Gastroesophageal sphincter (tissue), 4 donors: ENCODE measurements at regions not wholly inside any gene's neighbourhood (a gene's known extent, or its start where the extent isn't known, plus 50 kb on each side); places are given as distances from the start of the nearest gene placed in this dataset.

Source experiments
- ATAC-seq: fragments of 150-250 bp; one replicate; pipeline ENCODE4 v1.9.1; 2016; ENCODE audit warnings: mild to moderate bottlenecking, moderate library complexity
- H3K27ac ChIP-seq, 4 donors: fragments of 200-600 bp; sonication (generic) in 3 of 4; 1 replicate in 3 of 4; 2 replicates in 1 of 4; pipeline ENCODE4 v1.5.1; 2016 to 2019
- H3K27me3 ChIP-seq: fragments of 200-600 bp; sonication (generic); one replicate; pipeline ENCODE4 v1.5.1; 2019
- H3K36me3 ChIP-seq, 2 donors: fragments of 200-600 bp; sonication (generic); one replicate each; pipeline ENCODE4 v1.5.1; 2019; ENCODE audit warnings: control low read depth in 1 of 2
- H3K4me1 ChIP-seq, 3 donors: fragments of 200-600 bp; sonication (generic); 1 replicate in 2 of 3; 2 replicates in 1 of 3; pipeline ENCODE4 v1.5.1; 2016 to 2019; ENCODE audit warnings: control low read depth in 2 of 3
- H3K4me3 ChIP-seq, 2 donors: fragments of 200-600 bp; sonication (generic); one replicate each; pipeline ENCODE4 v1.5.1; 2019; ENCODE audit warnings: mild to moderate bottlenecking in 1 of 2, moderate library complexity in 1 of 2
- H3K9me3 ChIP-seq, 3 donors: fragments of 200-600 bp; sonication (generic); one replicate each; pipeline ENCODE4 v1.5.1; 2017 to 2019; ENCODE audit warnings: control low read depth in 2 of 3
- CTCF ChIP-seq, 4 experiments: fragments of 200-600 bp in 2 of 4; fragments of 450-650 bp in 2 of 4; sonication (generic) in 1 of 4; IDR thresholded peaks; one replicate each; pipeline ENCODE4 v1.5.1; 2017 to 2019; ENCODE audit warnings: antibody characterized with exemption in 4 of 4, mild to moderate bottlenecking in 2 of 4, moderate library complexity in 2 of 4
- EP300 ChIP-seq: sonication (generic); formaldehyde crosslinking; IDR thresholded peaks from one replicate; pipeline ENCODE4 v1.6.1; 2017; ENCODE audit warnings: antibody characterized with exemption, mild to moderate bottlenecking
- POLR2A ChIP-seq, 2 donors: fragments of 450-650 bp; IDR thresholded peaks; one replicate each; pipeline ENCODE4 v1.6.1; 2017; ENCODE audit warnings: antibody characterized with exemption in 2 of 2, mild to moderate bottlenecking in 2 of 2, moderate library complexity in 1 of 2
- POLR2AphosphoS5 ChIP-seq: sonication (generic); formaldehyde crosslinking; IDR thresholded peaks from one replicate; pipeline ENCODE4 v1.6.1; 2017; ENCODE audit warnings: antibody characterized with exemption
- WGBS, 2 donors: methylation state at CpG; one replicate each; pipeline ENCODE4 v1.1.5; 2018; ENCODE audit warnings: low coverage in 1 of 2; 5-methylcytosine and 5-hydroxymethylcytosine counted together

- H3K4me3 ChIP-seq = no peak overlapping the region
- H3K27ac ChIP-seq = no peak overlapping the region
- H3K27me3 ChIP-seq = no peaks in the 10 kb centered on the region
- no peaks in the 10 kb centered on the region for H3K4me1 ChIP-seq
- no peaks in the 10 kb centered on the region for H3K36me3 ChIP-seq
- peaks cover 0 to 8% (median 0%) of the 10 kb centered on the region in 3 donors for H3K9me3 ChIP-seq
- 55 to 92% methylated on average over 2 of the region's 2 CpGs for WGBS, 2 donors
- no peak for ATAC-seq
- no peak for TF ChIP-seq POLR2A (IDR thresholded peaks at IDR 0.05)
- TF ChIP-seq POLR2AphosphoS5 = no peak
- TF ChIP-seq CTCF (IDR thresholded peaks at IDR 0.05) = no peak
- TF ChIP-seq EP300 = no peak
Measured at GRCh38 chr2:211132046-211132445, 575.6 kb downstream of the CPS1 start.

- no peak for ATAC-seq
- 59 to 61% methylated on average over 2 of the region's 2 CpGs for WGBS, 2 donors
- H3K27me3 ChIP-seq = no peaks in the 10 kb centered on the region
- no peaks in the 10 kb centered on the region for H3K4me1 ChIP-seq
- no peak overlapping the region for H3K4me3 ChIP-seq
- H3K36me3 ChIP-seq = no peaks in the 10 kb centered on the region
- peaks cover 0 to 8% (median 0%) of the 10 kb centered on the region in 3 donors for H3K9me3 ChIP-seq
- H3K27ac ChIP-seq = no peak overlapping the region
- TF ChIP-seq POLR2A (IDR thresholded peaks at IDR 0.05) = no peak
- no peak for TF ChIP-seq POLR2AphosphoS5
- no peak for TF ChIP-seq CTCF (IDR thresholded peaks at IDR 0.05)
- TF ChIP-seq EP300 = no peak
Measured at GRCh38 chr2:211132573-211132972, 576.2 kb downstream of the CPS1 start.

DNA sequence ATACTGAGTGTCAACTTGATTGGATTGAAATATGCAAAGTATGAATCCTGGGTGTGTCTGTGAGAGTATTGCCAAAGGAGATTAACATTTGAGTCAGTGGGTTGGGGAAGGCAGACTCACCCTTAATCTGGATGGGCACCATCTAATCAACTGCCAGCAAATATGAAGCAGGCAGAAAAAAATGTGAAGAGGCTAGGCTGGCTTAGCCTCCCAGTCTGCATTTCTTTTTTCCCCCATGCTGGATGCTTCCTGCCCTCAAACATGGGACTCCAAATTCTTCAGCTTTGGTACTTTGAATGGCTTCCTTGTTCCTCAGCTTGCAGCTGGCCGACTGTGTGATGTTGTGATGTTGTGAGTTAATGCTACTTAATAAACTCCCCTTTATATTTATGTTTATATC lies 577.4 kb downstream of the CPS1 start:
- Histone ChIP-seq H3K9me3 (peaks cover 0 to 8% (median 0%) of the 10 kb centered on the region in 3 donors), H3K4me1 (no peaks in the 10 kb centered on the region), H3K4me3 (no peak overlapping the region), H3K36me3 (no peaks in the 10 kb centered on the region), H3K27me3 (no peaks in the 10 kb centered on the region), H3K27ac (no peak overlapping the region)
- ATAC-seq = no peak
- WGBS, 2 donors = 56 to 88% methylated on average over 1 of the region's 1 CpG
- TF ChIP-seq POLR2AphosphoS5 (no peak), EP300 (no peak), POLR2A (IDR thresholded peaks at IDR 0.05) (no peak), CTCF (IDR thresholded peaks at IDR 0.05) (no peak)

DNA sequence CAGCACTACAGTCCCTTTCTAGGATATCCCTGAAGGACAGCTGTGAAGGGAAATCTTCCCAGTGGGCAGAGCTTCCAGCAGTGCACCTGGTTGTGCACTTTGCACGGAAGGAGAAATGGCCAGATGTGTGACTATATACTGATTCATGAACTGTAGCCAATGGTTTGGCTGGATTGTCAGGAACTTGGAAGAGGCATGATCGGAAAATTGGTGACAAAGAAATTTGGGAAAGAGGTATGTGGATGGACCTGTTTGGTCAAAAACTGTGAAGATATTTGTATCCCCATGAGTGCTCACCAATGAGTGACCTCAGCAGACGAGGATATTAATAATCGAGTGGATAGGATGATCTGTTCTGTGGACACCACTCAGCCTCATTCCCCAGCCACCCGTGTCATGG lies 582.2 kb downstream of the CPS1 start:
- no peak overlapping the region for H3K27ac ChIP-seq
- H3K4me1 ChIP-seq = no peaks in the 10 kb centered on the region
- no peak overlapping the region for H3K4me3 ChIP-seq
- peaks cover 0 to 8% (median 0%) of the 10 kb centered on the region in 3 donors for H3K9me3 ChIP-seq
- no peaks in the 10 kb centered on the region for H3K36me3 ChIP-seq
- TF ChIP-seq POLR2AphosphoS5 = no peak
- TF ChIP-seq EP300 = no peak
- TF ChIP-seq POLR2A (IDR thresholded peaks at IDR 0.05) = no peak
- no peak for TF ChIP-seq CTCF (IDR thresholded peaks at IDR 0.05)
- no peak for ATAC-seq
- 89 to 91% methylated on average over 5 of the region's 5 CpGs for WGBS, 2 donors
- no peaks in the 10 kb centered on the region for H3K27me3 ChIP-seq

DNA sequence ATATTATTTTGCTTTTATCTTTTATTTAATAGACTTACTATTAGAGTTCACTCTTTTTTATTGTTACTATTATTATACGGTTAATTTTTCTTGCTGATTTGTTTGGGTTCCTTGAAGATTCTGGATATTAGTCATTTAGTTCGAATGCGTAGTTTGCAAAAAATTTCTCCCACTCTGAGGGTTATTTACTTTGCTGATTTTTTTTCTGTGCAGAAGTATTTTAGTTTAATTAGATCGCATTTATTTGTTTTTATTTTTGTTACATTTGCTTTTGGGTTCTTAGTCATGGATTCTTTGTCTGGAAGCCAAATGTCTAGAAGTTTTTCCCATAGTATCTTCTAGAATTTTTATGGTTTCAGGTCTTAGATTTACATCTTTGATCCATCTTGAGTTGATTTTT lies 585.2 kb downstream of the CPS1 start:
- H3K27me3 ChIP-seq = no peaks in the 10 kb centered on the region
- H3K4me1 ChIP-seq = no peaks in the 10 kb centered on the region
- no peak overlapping the region for H3K4me3 ChIP-seq
- no peak overlapping the region for H3K27ac ChIP-seq
- no peak for TF ChIP-seq POLR2A (IDR thresholded peaks at IDR 0.05)
- TF ChIP-seq CTCF (IDR thresholded peaks at IDR 0.05) = no peak
- no peak for TF ChIP-seq POLR2AphosphoS5
- no peak for TF ChIP-seq EP300
- no peaks in the 10 kb centered on the region for H3K36me3 ChIP-seq
- WGBS, 2 donors = 64 to 74% methylated on average over 4 of the region's 4 CpGs
- H3K9me3 ChIP-seq = peaks cover 0 to under 1% (median 0%) of the 10 kb centered on the region in 3 donors
- ATAC-seq = no peak
